GM12892 (cell line): ENCODE measurements at regions not wholly inside any gene's neighbourhood (a gene's known extent, or its start where the extent isn't known, plus 50 kb on each side); places are given as distances from the start of the nearest gene placed in this dataset.

Source experiments
- DNase-seq: peaks from one replicate; pipeline ENCODE4 v3.0.0; 2011; ENCODE audit not compliant: insufficient read length
- FAIRE-seq: peaks from 2 replicates; lab custom pipeline; 2011; peaks lifted over from hg19 to GRCh38; lab: Jason Lieb, UNC
- POLR2A ChIP-seq: IDR thresholded peaks from 2 replicates; pipeline ENCODE4 v1.6.1; 2011; ENCODE audit warnings: low read depth, low read length, control low read depth
- POLR2AphosphoS5 ChIP-seq: IDR thresholded peaks from 2 replicates; pipeline ENCODE4 v1.6.1; 2011; ENCODE audit warnings: low read depth, low read length, control low read depth
- TAF1 ChIP-seq: IDR thresholded peaks from 2 replicates; pipeline ENCODE4 v1.6.1; 2011; ENCODE audit warnings: low read depth, mild to moderate bottlenecking, control low read depth, low read length, borderline replicate concordance

DNA sequence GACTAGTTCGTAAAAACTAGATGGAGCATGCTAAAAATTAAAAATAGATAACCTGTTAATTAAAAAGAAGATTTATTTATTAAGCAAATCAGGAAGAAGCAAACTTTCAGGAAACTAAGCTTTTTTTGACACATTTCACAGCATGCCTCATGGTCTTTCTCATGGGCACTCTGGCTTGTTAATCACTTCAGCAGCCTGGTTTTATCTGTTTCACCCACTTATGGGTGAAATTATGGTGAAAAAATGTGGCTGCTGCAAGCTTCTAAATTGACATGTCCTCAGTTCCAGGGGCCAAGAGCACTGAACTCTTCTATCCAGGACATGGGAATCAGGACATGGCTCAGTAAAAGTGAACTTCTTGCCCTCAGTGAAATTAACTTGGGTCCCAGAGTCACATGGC, 468.6 kb upstream of the SYT1 start:
- no peak for DNase-seq
- TF ChIP-seq POLR2AphosphoS5: no peak
- no peak for TF ChIP-seq POLR2A
- no peak for TF ChIP-seq TAF1
- FAIRE-seq: no peak

DNA sequence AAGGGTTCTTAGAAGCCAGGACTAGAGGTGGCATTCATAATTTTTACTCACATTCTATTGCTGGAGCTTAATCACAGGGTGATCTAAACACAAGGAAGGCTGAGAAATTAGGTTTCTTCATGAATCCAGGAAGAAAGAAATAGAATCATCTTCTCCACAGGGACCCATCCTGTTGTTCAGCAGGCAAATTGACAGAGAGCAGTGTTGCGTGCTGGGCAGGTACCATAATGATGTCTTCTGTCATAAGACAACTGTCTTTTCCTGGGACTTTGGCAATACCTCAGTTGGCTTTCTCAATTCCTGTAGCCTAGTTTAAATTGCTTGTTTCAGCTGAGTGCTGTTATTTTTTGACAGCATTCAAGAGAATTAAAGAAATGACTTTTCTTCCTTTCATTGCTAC, 468.0 kb upstream of the SYT1 start:
- no peak for FAIRE-seq
- no peak for DNase-seq
- TF ChIP-seq POLR2AphosphoS5 (no peak), POLR2A (no peak), TAF1 (no peak)

DNA sequence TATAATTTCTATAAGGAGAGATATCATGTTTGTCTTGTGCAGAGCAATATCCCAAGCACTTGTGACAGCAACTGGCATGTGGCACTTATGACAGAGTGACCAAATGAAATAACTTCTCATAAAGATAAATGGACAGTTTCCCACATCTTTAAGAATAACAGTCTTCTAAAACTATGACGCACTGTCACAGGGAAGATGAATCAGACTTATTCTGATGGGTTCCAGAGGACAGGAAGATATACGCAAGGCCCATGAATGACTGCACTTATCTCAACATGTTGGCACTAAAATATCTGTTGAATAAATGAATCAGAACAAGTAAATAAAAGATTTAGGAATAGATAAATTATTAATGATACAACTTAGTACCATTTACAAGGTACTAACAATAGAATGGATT, 465.8 kb upstream of the SYT1 start:
- DNase-seq (no peak), FAIRE-seq (no peak)
- TF ChIP-seq POLR2AphosphoS5: no peak
- no peak for TF ChIP-seq POLR2A
- TF ChIP-seq TAF1: no peak

DNA sequence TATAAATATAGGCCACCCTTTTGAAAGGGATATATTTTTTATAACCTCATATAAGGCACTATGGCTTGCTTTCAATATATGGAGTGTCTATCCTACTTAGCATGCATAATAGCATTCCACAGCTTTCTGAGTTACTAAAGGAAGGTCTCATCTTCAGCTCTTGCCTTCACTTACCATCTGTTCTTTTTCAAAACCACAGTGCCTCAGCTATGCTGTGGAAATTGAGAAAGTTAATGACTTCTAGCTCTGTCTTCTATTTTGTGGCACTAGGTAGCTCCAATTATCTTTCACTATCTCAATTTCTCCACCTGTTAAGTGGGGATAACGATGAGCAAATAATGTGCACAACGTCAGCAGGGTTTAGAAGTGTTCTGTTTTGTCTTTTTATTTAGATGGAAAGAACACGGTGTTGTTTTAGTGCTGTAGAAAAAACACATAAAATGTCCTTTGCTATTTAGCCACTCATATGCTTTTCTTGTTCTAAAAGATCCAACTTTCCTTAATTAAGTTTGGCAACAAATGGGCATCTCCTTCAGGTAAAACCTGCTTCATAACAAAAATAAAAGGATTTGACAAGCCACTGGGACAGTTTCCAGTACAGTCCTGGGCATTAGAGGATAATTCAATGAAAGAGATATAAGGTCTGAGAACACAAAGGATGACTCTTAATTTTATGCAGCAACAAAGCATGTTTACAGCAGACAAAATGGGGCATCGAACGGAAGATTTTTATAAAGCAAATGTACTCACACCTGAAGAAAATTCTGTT, 462.0 kb upstream of the SYT1 start:
- TF ChIP-seq TAF1 (no peak), POLR2A (no peak), POLR2AphosphoS5 (no peak)
- DNase-seq (no peak), FAIRE-seq (no peak)

DNA sequence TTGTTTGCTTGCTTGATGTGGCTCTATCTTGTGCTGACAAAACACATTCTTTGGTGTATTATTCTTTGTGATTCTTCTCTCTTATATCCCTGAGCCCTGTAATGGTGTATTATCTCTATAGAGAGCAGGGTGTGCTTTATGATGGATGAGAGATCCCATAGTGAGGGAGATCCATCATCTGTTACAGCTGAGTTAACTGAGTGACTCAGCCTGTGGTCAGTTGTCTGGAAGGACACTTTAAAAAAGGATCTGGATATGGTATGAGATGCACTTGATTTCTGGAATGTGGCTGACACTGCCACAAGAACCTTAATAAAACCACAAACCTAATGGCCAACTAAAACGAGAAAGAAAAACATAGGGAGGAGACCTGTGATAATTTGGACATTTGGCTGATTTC, 461.4 kb upstream of the SYT1 start:
- TF ChIP-seq TAF1: no peak
- TF ChIP-seq POLR2AphosphoS5: no peak
- TF ChIP-seq POLR2A: no peak
- FAIRE-seq (no peak), DNase-seq (no peak)

DNA sequence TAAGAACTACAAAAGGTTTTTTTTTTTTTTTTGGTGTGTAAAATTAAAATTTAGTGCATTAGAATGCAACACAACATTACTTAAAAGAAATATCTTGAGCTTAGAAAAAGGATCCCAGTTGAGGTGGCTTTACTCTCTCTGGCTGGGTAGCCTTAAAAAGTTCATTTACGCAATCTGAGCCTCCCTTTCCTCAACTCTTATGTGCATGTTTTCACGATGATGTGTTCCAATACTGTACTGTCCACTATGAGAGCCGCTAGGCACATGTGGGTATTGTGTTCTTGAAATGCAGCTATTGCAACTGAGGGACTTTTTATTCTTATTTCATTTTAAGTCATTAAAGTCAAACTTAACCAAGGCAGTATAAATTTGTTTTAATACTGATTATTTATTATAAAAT, 460.9 kb upstream of the SYT1 start:
- TF ChIP-seq POLR2AphosphoS5: no peak
- TF ChIP-seq TAF1: no peak
- no peak for TF ChIP-seq POLR2A
- FAIRE-seq (no peak), DNase-seq (no peak)

DNA sequence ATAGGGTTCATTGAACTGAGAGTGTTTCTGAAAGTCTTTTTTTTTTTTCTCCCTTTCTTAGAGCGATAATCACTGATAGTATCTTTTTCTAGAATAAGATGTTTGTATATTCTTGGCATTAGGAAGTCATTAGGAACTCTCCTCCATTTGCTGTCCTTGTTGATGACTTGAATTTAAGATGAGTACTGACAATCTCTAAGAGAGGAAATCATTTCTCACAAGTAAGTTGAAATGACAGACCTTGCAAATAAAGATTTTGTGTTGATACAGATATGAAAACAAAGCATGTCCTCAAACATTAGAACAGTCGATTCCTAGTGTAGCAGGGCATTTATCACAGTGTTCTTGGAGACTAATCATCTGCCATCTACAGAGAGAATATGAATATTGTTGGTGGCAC, 458.4 kb upstream of the SYT1 start:
- FAIRE-seq (no peak), DNase-seq (no peak)
- TF ChIP-seq POLR2AphosphoS5: no peak
- no peak for TF ChIP-seq POLR2A
- no peak for TF ChIP-seq TAF1

DNA sequence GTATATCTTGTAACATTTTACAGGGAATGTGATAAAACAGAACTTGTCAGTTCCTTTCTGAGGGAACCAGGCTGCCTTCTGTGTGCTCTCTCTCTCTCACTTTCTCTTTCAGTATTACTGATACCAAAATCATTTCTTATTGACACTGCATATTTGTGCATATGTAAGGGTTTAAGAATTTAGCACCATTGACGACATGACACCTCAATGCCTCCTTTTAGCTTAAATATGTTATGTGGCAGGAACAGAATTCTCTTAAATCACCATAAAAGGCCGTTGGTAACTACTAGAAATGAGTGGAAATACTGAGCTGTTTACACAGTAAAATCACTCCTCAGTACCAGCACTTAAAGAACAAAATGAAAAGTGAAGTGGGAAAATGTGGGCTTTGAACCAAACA, 457.7 kb upstream of the SYT1 start:
- FAIRE-seq (peak; percentile 76), DNase-seq (no peak)
- no peak for TF ChIP-seq TAF1
- TF ChIP-seq POLR2AphosphoS5: no peak
- TF ChIP-seq POLR2A: no peak

DNA sequence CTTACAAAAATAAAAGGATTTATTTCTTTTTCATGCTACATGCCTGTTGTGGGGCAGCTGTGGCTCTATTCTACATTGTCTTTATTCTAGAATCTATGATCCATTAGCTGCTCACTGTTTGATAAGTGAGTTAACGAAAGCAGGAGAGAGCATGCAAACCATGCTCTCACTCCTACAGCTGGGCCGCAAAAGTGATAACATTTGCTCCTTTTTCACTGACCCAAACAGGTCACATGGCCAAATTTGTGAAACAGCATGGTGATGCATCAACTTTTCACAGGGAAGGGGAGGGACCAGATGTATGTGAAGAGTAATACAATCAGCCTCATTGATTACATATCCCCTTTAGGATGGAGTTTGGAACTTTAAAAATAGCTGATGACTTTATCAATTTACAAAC, 456.9 kb upstream of the SYT1 start:
- FAIRE-seq: peak; percentile 74

DNA sequence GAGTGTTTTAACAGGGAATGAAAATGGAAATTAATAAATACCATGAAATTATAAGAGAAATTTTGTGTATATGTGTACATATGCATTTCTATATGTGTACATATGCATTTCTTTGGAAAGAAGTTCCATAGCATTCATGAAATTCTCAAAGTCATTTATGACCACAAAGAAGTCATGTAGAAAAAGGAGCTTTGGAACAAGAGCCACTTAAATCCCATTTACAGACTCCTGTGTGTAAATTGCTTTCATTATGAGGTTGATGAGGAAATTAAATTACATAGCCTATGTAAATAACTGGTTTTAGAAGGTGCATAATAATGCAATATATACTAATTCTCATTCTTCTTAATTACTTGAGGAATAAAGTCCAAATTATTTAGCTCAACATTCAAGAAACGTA, 450.5 kb upstream of the SYT1 start:
- TF ChIP-seq POLR2AphosphoS5 (no peak), POLR2A (no peak), TAF1 (no peak)
- DNase-seq (no peak), FAIRE-seq (no peak)

More for the DNA sequence above, 456.9 kb upstream of the SYT1 start:
- no peak for DNase-seq
- TF ChIP-seq POLR2AphosphoS5 (no peak), POLR2A (no peak), TAF1 (no peak)

DNA sequence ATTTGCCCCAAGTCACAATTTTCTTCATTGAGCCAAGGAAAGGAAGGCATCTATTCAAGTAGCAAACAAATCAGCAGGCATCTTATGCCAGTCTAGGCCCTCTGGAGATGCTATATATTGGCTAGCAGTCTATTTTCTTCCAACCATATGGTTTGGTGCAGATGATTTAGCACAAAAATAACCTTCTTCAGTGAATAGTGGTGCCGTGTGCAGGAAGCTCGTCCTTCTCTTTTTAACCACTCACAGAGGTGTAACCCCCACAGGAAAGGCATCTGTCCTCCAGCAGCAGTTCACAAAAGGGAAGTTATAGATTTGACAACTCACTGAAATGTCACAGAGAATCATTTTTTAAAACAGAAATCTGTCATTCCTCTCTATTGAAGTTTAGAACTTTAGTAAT, 445.7 kb upstream of the SYT1 start:
- no peak for TF ChIP-seq TAF1
- TF ChIP-seq POLR2AphosphoS5: no peak
- no peak for TF ChIP-seq POLR2A

DNA sequence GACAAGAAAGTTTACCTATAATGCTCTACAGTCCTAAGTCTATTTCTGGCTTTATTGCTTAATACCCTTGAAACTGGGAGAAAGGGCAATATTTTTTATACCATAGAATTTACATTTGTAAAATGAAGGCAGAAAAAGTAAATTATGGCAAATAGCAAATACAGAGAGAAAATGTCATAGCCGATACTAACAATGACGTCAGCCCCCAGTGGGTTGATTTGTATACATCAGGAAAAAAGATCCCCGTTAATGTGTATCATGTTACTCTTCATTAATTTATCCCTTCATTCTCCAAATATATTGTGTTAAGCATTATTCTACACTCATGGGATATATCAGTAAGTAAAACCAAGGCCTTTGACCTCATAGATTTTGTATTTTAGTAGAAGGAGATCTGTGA, 445.1 kb upstream of the SYT1 start:
- DNase-seq: no peak
- TF ChIP-seq POLR2A: no peak
- no peak for TF ChIP-seq TAF1
- TF ChIP-seq POLR2AphosphoS5: no peak
- no peak for FAIRE-seq

More for the DNA sequence above, 445.7 kb upstream of the SYT1 start:
- DNase-seq: no peak
- peak; percentile 75 for FAIRE-seq

DNA sequence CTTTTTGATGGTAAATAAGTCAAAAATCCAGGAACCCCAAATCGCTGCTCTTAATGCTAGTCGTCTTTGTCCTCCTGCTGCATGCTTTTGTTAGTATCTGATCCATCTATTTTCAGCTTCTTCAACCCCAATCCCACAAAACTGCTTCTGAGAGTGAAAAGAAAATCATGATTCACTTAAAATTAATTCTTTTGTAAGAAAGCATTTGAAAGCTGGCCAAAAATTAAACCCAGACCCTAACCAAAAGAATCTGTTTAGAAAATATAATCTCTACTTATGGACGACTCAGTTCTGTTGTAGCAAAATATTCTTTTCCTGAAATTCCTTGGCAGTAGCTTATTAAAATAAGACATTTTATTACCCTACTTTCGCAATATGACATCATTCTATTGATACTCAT, 443.6 kb upstream of the SYT1 start:
- DNase-seq: no peak
- no peak for TF ChIP-seq POLR2AphosphoS5
- TF ChIP-seq TAF1: no peak
- no peak for TF ChIP-seq POLR2A
- no peak for FAIRE-seq
